ENCODE measurements at regions not wholly inside any gene's neighbourhood (a gene's known extent, or its start where the extent isn't known, plus 50 kb on each side); places are given as distances from the start of the nearest gene placed in this dataset.
A peak's percentile ranks its signal among the peaks of the same experiment; 100 is the strongest.
"Not testable (repeated sequence)": the region's sequence is repeated elsewhere in the genome, so short reads cannot be mapped to it uniquely, and the experiment has no call there.

- no peak for DNase-seq
Measured at GRCh38 chr3:88298189-88298588, 148.4 kb downstream of the C3orf38 start.

GRCh38 chr3:88301273-88301995 is 151.7 kb downstream of the C3orf38 start:
- no peak for DNase-seq

DNA sequence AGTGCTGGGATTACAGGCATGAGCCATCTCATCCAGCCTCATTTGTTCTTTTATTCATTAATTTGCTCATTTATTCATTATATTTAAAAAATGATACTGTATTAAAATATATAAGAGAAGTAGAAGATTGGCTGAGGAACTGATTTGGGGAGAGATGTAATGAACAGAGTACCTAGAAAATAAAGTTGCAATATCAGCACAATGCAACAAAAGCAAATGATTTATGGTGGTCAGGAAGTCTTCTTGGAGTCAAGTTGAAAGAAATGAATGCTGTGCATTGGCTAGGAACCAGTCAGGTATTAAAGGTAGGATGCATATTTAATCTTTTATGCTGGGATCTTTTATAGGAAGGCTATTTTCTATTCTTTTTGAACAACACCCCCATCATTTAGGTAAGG is 152.2 kb downstream of the C3orf38 start:
- no peak for DNase-seq

DNA sequence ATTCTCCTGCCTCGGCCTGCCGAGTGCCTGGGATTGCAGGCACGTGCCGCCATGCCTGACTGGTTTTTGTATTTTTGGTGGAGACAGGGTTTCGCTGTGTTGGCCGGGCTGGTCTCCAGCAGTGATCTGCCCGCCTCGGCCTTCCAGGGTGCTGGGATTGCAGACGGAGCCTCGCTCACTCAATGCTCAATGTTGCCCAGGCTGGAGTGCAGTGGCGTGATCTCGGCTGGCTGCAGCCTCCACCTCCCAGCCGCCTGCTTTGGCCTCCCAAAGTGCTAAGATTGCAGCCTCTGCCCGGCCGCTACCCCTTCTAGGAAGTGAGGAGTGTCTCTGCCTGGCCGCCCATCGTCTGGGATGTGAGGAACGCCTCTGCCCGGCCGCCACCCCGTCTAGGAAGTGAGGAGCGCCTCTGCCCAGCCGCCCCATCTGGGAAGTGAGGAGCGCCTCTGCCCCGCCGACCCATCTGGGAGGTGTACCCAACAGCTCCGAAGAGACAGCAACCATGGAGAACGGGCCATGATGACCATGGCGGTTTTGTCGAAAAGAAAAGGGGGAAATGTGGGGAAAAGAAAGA is 153.7 kb downstream of the C3orf38 start:
- not testable (repeated sequence) for DNase-seq

- no peak for DNase-seq
Measured at GRCh38 chr3:88307666-88308065, 157.9 kb downstream of the C3orf38 start.

DNA sequence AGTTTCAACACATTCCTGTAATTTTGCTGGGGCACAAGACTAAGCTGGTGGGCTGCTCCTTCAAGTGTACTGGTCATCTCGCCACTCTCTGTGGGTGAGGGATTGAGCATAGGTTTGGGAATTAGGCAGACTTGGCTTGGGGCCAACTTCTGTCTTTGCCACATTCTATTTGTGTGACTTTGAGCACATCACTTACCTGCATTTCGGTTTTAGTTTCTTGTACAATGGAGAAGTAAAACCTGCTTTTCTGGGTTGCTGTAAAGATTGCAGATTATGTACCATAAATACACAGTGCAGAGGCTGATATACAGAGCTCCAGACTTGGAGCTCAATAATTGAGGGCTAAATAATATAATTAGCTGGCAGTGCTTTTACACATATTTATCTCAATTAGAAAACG is 162.1 kb downstream of the C3orf38 start:
- no peak for DNase-seq

DNA sequence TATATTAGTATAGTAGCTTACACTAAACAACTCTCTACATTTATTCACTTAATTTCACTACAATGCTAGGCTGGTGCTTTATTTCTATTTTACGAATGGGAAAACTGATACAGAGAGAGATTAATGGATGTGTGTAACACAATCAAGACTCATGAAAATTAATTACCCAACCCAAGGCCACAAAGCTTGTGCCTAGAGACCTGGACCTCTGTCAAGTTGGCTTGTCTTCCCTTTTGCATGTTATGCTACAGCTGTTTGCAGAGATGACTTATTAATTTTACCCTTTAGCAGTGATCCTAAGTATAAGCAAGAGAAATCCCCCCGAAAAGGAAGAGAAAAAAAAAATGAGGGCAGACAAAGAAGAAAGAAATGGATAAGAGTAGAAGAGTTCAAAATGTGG is 162.5 kb downstream of the C3orf38 start:
- no peak for DNase-seq

DNA sequence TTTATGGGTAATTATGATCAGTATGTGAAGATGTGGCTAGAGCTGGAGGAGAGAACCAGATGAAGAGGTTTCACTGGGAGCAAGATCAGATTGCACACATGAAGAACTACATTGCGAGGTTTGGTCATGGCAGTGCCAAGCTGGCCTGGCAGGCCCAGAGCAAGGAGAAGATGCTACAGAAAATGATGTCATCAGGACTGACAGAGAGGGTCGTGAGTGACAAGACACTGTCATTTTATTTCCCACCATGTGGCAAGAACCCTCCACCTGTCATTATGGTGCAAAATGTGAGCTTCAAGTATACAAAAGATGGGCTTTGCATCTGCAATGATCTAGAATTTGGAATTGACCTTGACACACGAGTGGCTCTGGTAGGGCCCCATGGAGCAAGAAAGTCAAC is 168.3 kb downstream of the C3orf38 start:
- DNase-seq, result no peak

GRCh38 chr3:88321363-88322050 is 171.7 kb downstream of the C3orf38 start:
- DNase-seq, result no peak

GRCh38 chr3:88324788-88325187 is 175.0 kb downstream of the C3orf38 start:
- DNase-seq, result no peak

- no peak for DNase-seq
Measured at GRCh38 chr3:88334187-88334868, 184.6 kb downstream of the C3orf38 start.

DNA sequence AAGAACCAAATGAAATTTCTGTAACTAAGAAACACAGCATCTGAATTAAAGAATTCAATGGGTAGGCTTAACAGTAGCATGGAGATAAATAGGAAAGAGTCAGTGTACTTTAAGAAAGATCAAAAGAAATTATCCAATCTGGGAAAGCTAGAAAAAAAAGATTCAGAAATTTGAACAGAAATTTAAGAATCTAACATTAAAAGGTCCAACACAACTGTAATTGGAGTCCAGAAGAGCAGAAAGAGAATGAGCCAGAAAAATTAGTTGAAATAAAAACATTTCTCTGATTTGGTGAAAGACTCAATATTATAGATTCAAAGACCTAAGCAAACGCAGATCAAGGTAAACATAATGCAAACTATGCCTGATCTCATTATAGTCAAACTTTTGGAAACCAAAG is 187.1 kb downstream of the C3orf38 start:
- no peak for DNase-seq

- DNase-seq, result no peak
Measured at GRCh38 chr3:88343264-88343663, 193.5 kb downstream of the C3orf38 start.

DNA sequence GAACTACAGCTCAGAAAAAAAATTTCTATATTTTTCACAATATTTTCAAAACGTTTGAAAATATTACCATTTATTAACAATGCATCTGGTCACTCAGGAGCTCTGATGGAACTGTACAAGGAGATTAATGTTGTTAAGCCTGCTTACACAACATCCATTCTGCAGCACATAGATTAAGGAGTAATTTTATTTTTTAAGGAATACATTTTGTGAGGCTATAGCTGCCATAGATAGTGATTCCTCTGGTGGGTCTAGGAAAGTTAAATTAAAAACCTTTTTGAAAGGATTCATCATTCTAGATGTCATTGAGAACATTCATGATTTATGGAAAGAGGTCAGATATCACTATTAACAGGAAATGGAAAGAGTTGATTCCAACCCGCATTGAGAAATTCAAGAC is 196.9 kb downstream of the C3orf38 start:
- no peak for DNase-seq

DNA sequence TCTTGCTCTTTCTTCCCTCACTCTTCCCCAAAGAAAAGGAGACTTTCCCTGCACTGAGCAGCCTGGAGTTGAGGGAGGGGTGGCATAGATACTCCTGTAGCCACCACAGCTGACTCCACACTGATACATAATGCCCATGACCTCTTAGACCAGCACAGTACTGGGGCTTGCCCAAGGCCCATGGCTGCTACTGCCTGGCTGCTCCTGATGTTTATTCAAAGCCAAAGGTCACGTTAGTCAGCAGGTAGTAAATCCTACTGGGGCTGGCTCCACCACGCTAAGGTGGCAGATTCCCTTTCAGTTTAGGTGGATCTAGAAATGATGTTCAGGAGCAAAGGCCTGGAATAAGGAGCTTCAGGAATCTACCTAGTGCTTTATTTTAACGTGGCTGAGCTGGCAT is 212.7 kb downstream of the C3orf38 start:
- DNase-seq, result no peak

GRCh38 chr3:88364926-88365325 is 215.2 kb downstream of the C3orf38 start:
- no peak for DNase-seq

DNA sequence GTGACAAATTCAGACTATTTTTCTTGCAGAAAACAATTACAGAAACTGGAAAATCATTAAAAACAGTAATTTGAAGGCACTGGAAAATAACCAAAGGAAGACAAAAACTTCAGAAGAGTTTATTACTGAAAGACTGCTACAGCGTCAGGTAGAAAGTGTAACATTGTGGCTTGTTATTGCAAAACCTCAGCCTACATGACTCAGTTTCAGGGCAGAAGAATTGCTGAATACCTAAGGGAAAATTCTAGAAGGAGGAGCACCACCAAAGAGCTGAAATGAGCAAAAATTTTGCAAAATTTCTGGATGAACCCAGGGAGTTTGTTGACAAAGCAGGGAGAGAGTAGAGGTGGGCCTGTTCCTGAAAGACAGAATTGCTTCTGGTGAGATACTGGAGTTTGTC is 219.6 kb downstream of the C3orf38 start:
- DNase-seq, result no peak

DNA sequence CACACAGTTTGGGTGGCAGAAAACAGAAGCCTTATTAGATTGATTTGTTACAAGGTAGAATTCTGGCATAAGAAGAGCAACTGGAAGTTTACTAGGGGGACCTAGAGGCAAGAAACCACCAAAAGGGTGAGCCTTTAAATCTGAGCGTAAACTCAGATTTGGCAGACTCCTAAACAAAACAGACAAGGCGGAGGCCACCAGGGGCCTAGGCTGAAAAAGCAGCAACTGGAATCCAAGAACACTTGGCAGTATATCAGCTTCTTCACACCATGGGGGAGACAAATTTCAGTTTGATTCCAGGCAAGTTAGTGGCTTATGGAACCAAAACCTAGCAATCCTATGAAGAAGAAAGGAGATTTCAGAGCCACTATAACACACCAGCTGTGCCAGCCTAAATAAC is 220.0 kb downstream of the C3orf38 start:
- DNase-seq, result no peak

- no peak for DNase-seq
Measured at GRCh38 chr3:88385090-88385489, 235.3 kb downstream of the C3orf38 start.

DNA sequence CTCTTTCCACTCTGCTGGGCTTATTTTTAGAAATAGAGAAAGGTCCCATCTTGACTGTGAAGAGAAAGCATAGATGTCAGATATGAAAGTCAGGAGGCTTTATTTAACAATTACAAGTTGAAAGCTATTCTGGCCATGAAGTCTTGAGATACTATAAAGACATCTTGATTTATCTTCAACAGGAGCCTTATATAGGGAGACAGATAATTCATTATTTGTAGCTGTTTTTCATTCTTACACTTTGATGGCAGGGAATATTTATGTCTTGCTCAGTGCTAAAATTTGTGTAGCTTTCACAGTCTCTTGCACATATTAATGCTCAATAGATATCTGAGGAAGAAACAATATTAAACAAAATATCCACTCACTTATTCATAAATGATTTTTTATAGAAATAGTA is 248.8 kb downstream of the C3orf38 start:
- DNase-seq, result no peak

- no peak for DNase-seq
Measured at GRCh38 chr3:88403319-88403718, 253.6 kb downstream of the C3orf38 start.

GRCh38 chr3:88408097-88408496 is 258.3 kb downstream of the C3orf38 start:
- no peak for DNase-seq

DNA sequence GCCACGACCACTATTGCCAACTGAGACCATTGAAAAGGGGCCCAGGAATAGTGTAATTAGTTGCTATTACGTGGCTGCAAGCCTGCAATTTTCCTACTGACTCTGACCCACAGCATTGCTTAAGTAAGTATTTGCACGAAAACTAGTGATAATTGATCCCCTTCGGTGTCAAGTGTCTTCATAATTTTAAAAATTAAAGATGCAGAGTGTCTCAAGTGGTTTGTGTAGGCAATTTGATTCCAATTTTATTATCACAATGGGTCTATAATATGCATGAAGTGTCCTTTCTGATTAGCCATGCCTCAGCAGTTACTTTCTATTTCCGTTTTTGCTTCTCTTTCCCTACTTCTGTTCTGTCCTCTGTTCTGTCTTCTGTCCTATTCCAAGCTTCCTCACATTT is 259.2 kb downstream of the C3orf38 start:
- no peak for DNase-seq

- DNase-seq, result peak in 1 of 5 experiments; percentile 90
Measured at GRCh38 chr3:88410259-88410658, 260.5 kb downstream of the C3orf38 start.

Data from T-helper 2 cell (primary cell).